Transverse colon (tissue), 4 donors: ENCODE measurements at regions not wholly inside any gene's neighbourhood (a gene's known extent, or its start where the extent isn't known, plus 50 kb on each side); places are given as distances from the start of the nearest gene placed in this dataset.

Experiments used
- CTCF ChIP-seq, 5 experiments: fragments of 200-600 bp in 3 of 5; fragments of 450-650 bp in 2 of 5; sonication (generic) in 3 of 5; IDR thresholded peaks; 1 replicate in 2 of 5; 2 replicates in 3 of 5; pipeline ENCODE4 v1.5.1; 2016 to 2017; ENCODE audit warnings: antibody characterized with exemption in 5 of 5, inconsistent platforms in 3 of 5, mild to moderate bottlenecking in 2 of 5, moderate library complexity in 1 of 5
- EP300 ChIP-seq: sonication (generic); formaldehyde crosslinking; IDR thresholded peaks from one replicate; pipeline ENCODE4 v1.6.1; 2017; ENCODE audit warnings: antibody characterized with exemption, low read depth
- POLR2A ChIP-seq: fragments of 450-650 bp; IDR thresholded peaks from one replicate; pipeline ENCODE4 v1.6.1; 2016; ENCODE audit warnings: antibody characterized with exemption, mild to moderate bottlenecking, moderate library complexity
- POLR2AphosphoS5 ChIP-seq, 3 donors: sonication (generic); formaldehyde crosslinking; IDR thresholded peaks; one replicate each; pipeline ENCODE4 v1.6.1; 2016; ENCODE audit warnings: antibody characterized with exemption in 3 of 3

- TF ChIP-seq CTCF (IDR thresholded peaks at IDR 0.05) = no peak
- TF ChIP-seq POLR2A = no peak
- no peak for TF ChIP-seq POLR2AphosphoS5 (IDR thresholded peaks at IDR 0.05)
- TF ChIP-seq EP300 = no peak
Observed at GRCh38 chr22:25383892-25384291, 164.5 kb downstream of the CRYBB2 start.
